ENCODE measurements at regions not wholly inside any gene's neighbourhood (a gene's known extent, or its start where the extent isn't known, plus 50 kb on each side); places are given as distances from the start of the nearest gene placed in this dataset.

DNA sequence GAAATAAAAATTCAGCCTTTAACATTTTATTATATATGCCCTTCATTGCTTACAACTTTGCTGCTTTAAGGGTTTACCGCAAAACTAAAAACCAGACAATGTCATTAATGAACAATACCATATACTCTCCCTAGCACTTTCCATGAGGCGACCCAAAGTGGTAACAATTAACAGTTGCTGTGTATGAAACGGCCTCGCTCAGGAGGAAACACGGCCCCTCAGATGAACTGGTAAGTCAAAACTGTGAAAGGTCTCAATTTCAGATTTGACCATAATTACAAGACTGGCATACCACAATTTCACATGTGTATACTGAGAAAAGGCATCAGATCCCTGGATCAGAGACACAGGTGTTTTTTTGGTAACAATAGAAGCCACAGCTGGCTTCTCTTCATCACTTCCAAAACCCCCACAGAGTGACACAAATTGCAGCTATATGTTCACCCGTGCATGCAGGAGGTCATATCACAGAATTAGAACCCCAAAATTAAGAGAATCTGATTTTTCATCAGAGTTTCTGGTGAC lies 611.9 kb upstream of the ADAMTS5 start:
- TF ChIP-seq CTCF (conservative IDR thresholded peaks at IDR 0.05; ENCODE audit: low read depth, low read length) (no peak), EZH2 (IDR thresholded peaks at IDR 0.05; ENCODE audit: borderline replicate concordance, low read depth, low read length, poor library complexity, severe bottlenecking) (no peak)

All from A673 (cell line).